ENCODE measurements at regions not wholly inside any gene's neighbourhood (a gene's known extent, or its start where the extent isn't known, plus 50 kb on each side); places are given as distances from the start of the nearest gene placed in this dataset.

DNA sequence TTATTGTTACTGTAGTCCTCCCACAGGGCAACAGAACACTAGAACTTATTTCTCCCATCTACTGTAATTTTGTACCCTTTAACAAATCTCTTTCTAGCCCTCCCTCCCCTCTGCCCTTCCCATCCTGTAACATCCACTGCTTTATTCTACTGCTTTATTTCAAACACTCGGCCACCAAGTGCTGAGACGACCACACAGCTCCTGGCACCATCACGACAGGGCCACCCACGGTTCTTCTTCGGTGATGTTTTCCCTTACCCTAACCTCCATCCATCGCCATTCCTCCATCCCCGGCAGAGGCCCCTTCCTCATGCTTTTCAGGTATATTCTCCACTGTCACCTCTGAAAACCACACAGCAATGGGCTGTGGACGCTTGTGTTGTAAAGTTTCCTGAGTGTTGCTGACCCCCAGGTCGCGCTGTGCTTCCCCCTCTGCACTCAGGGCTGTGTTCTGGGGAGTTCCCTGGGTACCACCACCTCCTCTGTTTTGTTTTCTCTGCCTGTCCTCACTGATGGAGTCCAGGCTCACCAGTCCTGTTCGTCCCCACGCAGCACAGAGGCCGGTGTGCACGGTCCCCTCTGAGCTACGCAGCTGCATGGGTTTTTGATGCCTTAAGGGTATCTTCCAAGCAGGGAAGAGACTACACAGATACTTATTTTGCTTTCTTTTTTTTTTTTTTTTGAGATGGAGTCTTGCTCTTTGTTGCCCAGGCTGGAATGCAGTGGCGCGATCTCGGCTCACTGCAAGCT, 207.2 kb upstream of the TMEM132C start:
- H4K8ac ChIP-seq (ENCODE audit: extremely low read depth, insufficient read depth, low read length): no peak overlapping the region; the same call in 1 of the 2 replicates
- no peak for DNase-seq (ENCODE audit: low read depth in 1 of 2, low spot score in 2 of 2)
- H4K5ac ChIP-seq (ENCODE audit: insufficient read length, low read depth, low read length): no peak overlapping the region
- H3K9ac ChIP-seq (replicated peaks in 1 of 4; ENCODE audit: extremely low read depth in 1 of 4, low read depth in 3 of 4, low read length in 3 of 4): no peak overlapping the region
- H3K9me3 ChIP-seq (ENCODE audit: insufficient read depth in 2 of 2, low read depth in 1 of 2, low read length in 1 of 2): no peaks in the 10 kb centered on the region
- H3K27me3 ChIP-seq (replicated peaks in 1 of 4; ENCODE audit: control insufficient read depth in 3 of 4, extremely low read depth in 1 of 4, insufficient read depth in 3 of 4, low read length in 3 of 4): no peaks in the 10 kb centered on the region
- no peak overlapping the region for H3K4me3 ChIP-seq (ENCODE audit: extremely low read depth in 1 of 4, insufficient read depth in 2 of 4, low read depth in 3 of 4, low read length in 4 of 4)
- H2BK5ac ChIP-seq (ENCODE audit: low read depth, low read length): no peak overlapping the region
- ChIA-PET POLR2A (ENCODE audit: partially characterized antibody) (no interaction called here), CTCF (ENCODE audit: partially characterized antibody) (interaction anchor here (0.6 to 6.1 kb wide), 3 partner anchors 9 to 121 kb away, joined by 3 to 37 read pairs (median 4); no protein-coding TSS in a partner anchor)
- no peak overlapping the region for H3K27ac ChIP-seq (ENCODE audit: low read depth, low read length)
- no peaks in the 10 kb centered on the region for H3K36me3 ChIP-seq (ENCODE audit: control insufficient read depth in 2 of 4, insufficient read depth in 4 of 4, low read length in 3 of 4)
- H2AK5ac ChIP-seq (ENCODE audit: low read depth, low read length): no peak overlapping the region
- H3K79me1 ChIP-seq (ENCODE audit: low read depth, low read length): no peaks in the 10 kb centered on the region
- no peak overlapping the region for H3K4ac ChIP-seq (replicated peaks; ENCODE audit: insufficient read length, low read depth, low read length)
- no peak overlapping the region for H3K56ac ChIP-seq (replicated peaks; ENCODE audit: insufficient read length, low read depth, low read length)
- no peak for FAIRE-seq
- peaks cover 2% of the 10 kb centered on the region; the same call in 1 of the 2 replicates for H3K23me2 ChIP-seq (ENCODE audit: low read depth, low read length)
- peaks cover 2 to 11% (median 6%) of the 10 kb centered on the region in 4 experiments; a peak in 6 of 7 replicates for H3K4me1 ChIP-seq (replicated peaks in 1 of 4; ENCODE audit: control insufficient read depth in 3 of 4, insufficient read depth in 4 of 4, low read length in 3 of 4)
- H4K20me1 ChIP-seq (replicated peaks in 1 of 2; ENCODE audit: control insufficient read depth in 1 of 2, insufficient read depth in 2 of 2, low read length in 2 of 2): peaks cover 0 to 4% of the 10 kb centered on the region in 2 experiments
- no peaks in the 10 kb centered on the region for H3K79me2 ChIP-seq (ENCODE audit: control insufficient read depth in 1 of 2, insufficient read depth in 2 of 2, low read length in 2 of 2)
- H3K18ac ChIP-seq (ENCODE audit: extremely low read depth, low read length): no peak overlapping the region
- no peak overlapping the region for H2BK12ac ChIP-seq (ENCODE audit: low read depth, low read length)
- H2BK120ac ChIP-seq (replicated peaks; ENCODE audit: low read depth, low read length): no peak overlapping the region
- no peak overlapping the region for H2AFZ ChIP-seq (ENCODE audit: low read length)
- no peak overlapping the region for H2BK20ac ChIP-seq (ENCODE audit: low read length)
- no peak overlapping the region for H4K91ac ChIP-seq (replicated peaks; ENCODE audit: insufficient read length, low read length)
- H3K23ac ChIP-seq (ENCODE audit: insufficient read length): no peak overlapping the region
- 92% methylated on average over 15 of the region's 18 CpGs; no CpG with 5 or more reads in 1 of the 2 experiments for WGBS, 2 experiments (ENCODE audit: extremely low coverage in 1 of 2, insufficient coverage in 1 of 2, insufficient read length in 1 of 2, insufficient replicate concordance in 2 of 2, low coverage in 1 of 2, low lambda C conversion rate in 2 of 2, missing lambda C conversion rate in 1 of 2)
- no peak overlapping the region for H3K14ac ChIP-seq (ENCODE audit: insufficient read length)
- no peak overlapping the region for H2BK15ac ChIP-seq (ENCODE audit: low read length)
- no peak overlapping the region for H3K4me2 ChIP-seq (ENCODE audit: insufficient read depth in 1 of 2, low read depth in 2 of 2, low read length in 2 of 2)
- no peak for TF ChIP-seq CTBP2 (IDR thresholded peaks at IDR 0.05; ENCODE audit: borderline replicate concordance, insufficient read depth, insufficient read length, low read length)
- no peak for TF ChIP-seq TBP (IDR thresholded peaks at IDR 0.05; ENCODE audit: low read depth, low read length)
- TF ChIP-seq KDM5A (IDR thresholded peaks at IDR 0.05; ENCODE audit: low read length): no peak
- no peak for TF ChIP-seq CBX5 (IDR thresholded peaks at IDR 0.05; ENCODE audit: low read depth, low read length)
- no peak for TF ChIP-seq ZNF274 (IDR thresholded peaks at IDR 0.05; ENCODE audit: borderline replicate concordance, extremely low read depth, low read length)
- no peak for TF ChIP-seq SAP30 (IDR thresholded peaks at IDR 0.05; ENCODE audit: insufficient read depth, insufficient replicate concordance, low read length)
- no peak for TF ChIP-seq RNF2 (IDR thresholded peaks at IDR 0.05; ENCODE audit: borderline replicate concordance, low read depth, low read length, missing control alignments, poor library complexity, severe bottlenecking)
- TF ChIP-seq ASH2L (IDR thresholded peaks at IDR 0.05; ENCODE audit: low read length): no peak
- no peak for TF ChIP-seq PHF8 (conservative IDR thresholded peaks at IDR 0.05; ENCODE audit: low read depth, low read length)
- TF ChIP-seq, protein P1, sequence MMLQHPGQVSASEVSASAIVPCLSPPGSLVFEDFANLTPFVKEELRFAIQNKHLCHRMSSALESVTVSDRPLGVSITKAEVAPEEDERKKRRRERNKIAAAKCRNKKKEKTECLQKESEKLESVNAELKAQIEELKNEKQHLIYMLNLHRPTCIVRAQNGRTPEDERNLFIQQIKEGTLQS (IDR thresholded peaks at IDR 0.05; ENCODE audit: insufficient read depth, low read depth, low read length): no peak
- no peak for TF ChIP-seq GABPA (IDR thresholded peaks at IDR 0.05; ENCODE audit: borderline replicate concordance, insufficient read depth, low read length)
- TF ChIP-seq POLR2AphosphoS5 (IDR thresholded peaks at IDR 0.05; ENCODE audit: low read depth, low read length): no peak
